GM23338 (cell line): ENCODE measurements at regions not wholly inside any gene's neighbourhood (a gene's known extent, or its start where the extent isn't known, plus 50 kb on each side); places are given as distances from the start of the nearest gene placed in this dataset.

Experiments used
- CREB1 ChIP-seq: fragments of 250-450 bp; sonication (Bioruptor Pico); IDR thresholded peaks from 2 replicates; pipeline ENCODE4 v1.5.0; 2020; ENCODE audit warnings: low read depth, mild to moderate bottlenecking, moderate library complexity
- EZH2 ChIP-seq: fragments of 200-600 bp; sonication (generic); IDR thresholded peaks from one replicate; pipeline ENCODE4 v1.8.0; 2017; ENCODE audit warnings: antibody characterized with exemption, mild to moderate bottlenecking, low read depth; ENCODE audit not compliant: unreplicated experiment
- EZH2phosphoT487 ChIP-seq: fragments of 200-600 bp; sonication (generic); IDR thresholded peaks from one replicate; pipeline ENCODE4 v1.8.1; 2018; ENCODE audit warnings: antibody characterized with exemption; ENCODE audit not compliant: unreplicated experiment
- JUNB ChIP-seq: IDR thresholded peaks from one replicate; pipeline ENCODE4 v1.6.1; 2016; ENCODE audit warnings: antibody characterized with exemption; ENCODE audit not compliant: unreplicated experiment
- NANOG ChIP-seq: IDR thresholded peaks from 2 replicates; pipeline ENCODE4 v1.6.1; 2016; ENCODE audit warnings: antibody characterized with exemption, borderline replicate concordance
- POLR2AphosphoS5 ChIP-seq: IDR thresholded peaks from 2 replicates; pipeline ENCODE4 v1.6.1; 2016; ENCODE audit warnings: antibody characterized with exemption, low read depth
- STAT1 ChIP-seq: IDR thresholded peaks from one replicate; pipeline ENCODE4 v1.6.1; 2016; ENCODE audit warnings: antibody characterized with exemption; ENCODE audit not compliant: unreplicated experiment
- TF ChIP-seq, protein P1 (sequence below): fragments of 250-450 bp; sonication (Bioruptor Pico); IDR thresholded peaks from 2 replicates; pipeline ENCODE4 v1.5.0; 2020; ENCODE audit warnings: mild to moderate bottlenecking, moderate library complexity
- TF ChIP-seq, protein P2 (sequence below), 2 experiments: fragments of 200-600 bp in 1 of 2; sonication (generic) in 1 of 2; conservative IDR thresholded peaks; 2 replicates each; pipeline versions ENCODE4 v1.5.1 to v1.6.1; 2016 to 2017; ENCODE audit warnings: antibody characterized with exemption in 2 of 2, low read depth in 2 of 2, mild to moderate bottlenecking in 2 of 2, moderate library complexity in 1 of 2

DNA sequence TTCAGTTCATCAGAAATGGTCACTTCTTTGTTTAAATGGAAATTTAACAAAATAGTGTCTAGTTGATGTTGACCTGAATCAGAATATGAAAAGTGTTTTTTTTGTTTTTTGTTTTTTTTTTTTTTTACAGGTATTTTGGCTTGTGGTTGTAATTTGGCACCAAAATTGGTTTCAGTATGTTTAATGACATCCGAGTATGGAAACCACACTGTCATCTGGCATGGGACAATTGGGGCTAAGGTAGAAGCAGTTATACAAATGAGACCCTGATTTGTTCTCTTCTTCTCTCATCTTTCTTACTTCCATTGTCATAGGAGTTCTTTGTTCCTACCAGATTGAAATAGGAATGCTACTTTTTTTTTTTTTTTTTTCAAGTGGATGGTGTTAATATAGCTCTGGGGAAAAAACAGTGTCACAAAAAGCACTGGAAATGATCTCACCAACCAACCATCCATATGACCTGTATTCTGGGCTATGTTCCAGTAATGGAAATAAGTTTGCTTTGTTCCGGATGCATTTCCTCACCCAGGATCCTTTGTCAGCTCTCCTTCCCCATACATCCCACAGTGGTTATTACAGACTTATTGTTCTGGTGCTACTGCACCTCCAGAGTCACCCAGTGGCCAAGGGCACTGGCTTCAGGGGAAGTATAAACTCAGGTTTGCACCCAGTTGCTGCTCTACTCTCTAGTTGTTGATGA is 95.8 kb downstream of the ATXN3L start (continued):
- TF ChIP-seq, protein P1, sequence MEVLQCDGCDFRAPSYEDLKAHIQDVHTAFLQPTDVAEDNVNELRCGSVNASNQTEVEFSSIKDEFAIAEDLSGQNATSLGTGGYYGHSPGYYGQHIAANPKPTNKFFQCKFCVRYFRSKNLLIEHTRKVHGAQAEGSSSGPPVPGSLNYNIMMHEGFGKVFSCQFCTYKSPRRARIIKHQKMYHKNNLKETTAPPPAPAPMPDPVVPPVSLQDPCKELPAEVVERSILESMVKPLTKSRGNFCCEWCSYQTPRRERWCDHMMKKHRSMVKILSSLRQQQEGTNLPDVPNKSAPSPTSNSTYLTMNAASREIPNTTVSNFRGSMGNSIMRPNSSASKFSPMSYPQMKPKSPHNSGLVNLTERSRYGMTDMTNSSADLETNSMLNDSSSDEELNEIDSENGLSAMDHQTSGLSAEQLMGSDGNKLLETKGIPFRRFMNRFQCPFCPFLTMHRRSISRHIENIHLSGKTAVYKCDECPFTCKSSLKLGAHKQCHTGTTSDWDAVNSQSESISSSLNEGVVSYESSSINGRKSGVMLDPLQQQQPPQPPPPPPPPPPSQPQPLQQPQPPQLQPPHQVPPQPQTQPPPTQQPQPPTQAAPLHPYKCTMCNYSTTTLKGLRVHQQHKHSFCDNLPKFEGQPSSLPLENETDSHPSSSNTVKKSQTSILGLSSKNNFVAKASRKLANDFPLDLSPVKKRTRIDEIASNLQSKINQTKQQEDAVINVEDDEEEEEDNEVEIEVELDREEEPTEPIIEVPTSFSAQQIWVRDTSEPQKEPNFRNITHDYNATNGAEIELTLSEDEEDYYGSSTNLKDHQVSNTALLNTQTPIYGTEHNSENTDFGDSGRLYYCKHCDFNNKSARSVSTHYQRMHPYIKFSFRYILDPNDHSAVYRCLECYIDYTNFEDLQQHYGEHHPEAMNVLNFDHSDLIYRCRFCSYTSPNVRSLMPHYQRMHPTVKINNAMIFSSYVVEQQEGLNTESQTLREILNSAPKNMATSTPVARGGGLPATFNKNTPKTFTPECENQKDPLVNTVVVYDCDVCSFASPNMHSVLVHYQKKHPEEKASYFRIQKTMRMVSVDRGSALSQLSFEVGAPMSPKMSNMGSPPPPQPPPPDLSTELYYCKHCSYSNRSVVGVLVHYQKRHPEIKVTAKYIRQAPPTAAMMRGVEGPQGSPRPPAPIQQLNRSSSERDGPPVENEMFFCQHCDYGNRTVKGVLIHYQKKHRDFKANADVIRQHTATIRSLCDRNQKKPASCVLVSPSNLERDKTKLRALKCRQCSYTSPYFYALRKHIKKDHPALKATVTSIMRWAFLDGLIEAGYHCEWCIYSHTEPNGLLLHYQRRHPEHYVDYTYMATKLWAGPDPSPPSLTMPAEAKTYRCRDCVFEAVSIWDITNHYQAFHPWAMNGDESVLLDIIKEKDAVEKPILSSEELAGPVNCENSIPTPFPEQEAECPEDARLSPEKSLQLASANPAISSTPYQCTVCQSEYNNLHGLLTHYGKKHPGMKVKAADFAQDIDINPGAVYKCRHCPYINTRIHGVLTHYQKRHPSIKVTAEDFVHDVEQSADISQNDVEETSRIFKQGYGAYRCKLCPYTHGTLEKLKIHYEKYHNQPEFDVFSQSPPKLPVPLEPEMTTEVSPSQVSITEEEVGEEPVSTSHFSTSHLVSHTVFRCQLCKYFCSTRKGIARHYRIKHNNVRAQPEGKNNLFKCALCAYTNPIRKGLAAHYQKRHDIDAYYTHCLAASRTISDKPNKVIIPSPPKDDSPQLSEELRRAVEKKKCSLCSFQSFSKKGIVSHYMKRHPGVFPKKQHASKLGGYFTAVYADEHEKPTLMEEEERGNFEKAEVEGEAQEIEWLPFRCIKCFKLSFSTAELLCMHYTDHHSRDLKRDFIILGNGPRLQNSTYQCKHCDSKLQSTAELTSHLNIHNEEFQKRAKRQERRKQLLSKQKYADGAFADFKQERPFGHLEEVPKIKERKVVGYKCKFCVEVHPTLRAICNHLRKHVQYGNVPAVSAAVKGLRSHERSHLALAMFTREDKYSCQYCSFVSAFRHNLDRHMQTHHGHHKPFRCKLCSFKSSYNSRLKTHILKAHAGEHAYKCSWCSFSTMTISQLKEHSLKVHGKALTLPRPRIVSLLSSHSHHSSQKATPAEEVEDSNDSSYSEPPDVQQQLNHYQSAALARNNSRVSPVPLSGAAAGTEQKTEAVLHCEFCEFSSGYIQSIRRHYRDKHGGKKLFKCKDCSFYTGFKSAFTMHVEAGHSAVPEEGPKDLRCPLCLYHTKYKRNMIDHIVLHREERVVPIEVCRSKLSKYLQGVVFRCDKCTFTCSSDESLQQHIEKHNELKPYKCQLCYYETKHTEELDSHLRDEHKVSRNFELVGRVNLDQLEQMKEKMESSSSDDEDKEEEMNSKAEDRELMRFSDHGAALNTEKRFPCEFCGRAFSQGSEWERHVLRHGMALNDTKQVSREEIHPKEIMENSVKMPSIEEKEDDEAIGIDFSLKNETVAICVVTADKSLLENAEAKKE = no peak
- no peak for TF ChIP-seq NANOG
- TF ChIP-seq POLR2AphosphoS5 = no peak
- TF ChIP-seq, protein P2, sequence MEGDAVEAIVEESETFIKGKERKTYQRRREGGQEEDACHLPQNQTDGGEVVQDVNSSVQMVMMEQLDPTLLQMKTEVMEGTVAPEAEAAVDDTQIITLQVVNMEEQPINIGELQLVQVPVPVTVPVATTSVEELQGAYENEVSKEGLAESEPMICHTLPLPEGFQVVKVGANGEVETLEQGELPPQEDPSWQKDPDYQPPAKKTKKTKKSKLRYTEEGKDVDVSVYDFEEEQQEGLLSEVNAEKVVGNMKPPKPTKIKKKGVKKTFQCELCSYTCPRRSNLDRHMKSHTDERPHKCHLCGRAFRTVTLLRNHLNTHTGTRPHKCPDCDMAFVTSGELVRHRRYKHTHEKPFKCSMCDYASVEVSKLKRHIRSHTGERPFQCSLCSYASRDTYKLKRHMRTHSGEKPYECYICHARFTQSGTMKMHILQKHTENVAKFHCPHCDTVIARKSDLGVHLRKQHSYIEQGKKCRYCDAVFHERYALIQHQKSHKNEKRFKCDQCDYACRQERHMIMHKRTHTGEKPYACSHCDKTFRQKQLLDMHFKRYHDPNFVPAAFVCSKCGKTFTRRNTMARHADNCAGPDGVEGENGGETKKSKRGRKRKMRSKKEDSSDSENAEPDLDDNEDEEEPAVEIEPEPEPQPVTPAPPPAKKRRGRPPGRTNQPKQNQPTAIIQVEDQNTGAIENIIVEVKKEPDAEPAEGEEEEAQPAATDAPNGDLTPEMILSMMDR (conservative IDR thresholded peaks at IDR 0.05; ENCODE audit: low read depth in 2 of 2) = no peak
- TF ChIP-seq CREB1 = no peak
- no peak for TF ChIP-seq STAT1
- TF ChIP-seq EZH2phosphoT487 = no peak
- no peak for TF ChIP-seq EZH2
- no peak for TF ChIP-seq JUNB
